Astrocyte (in vitro differentiated cells and primary cell): ENCODE measurements at regions not wholly inside any gene's neighbourhood (a gene's known extent, or its start where the extent isn't known, plus 50 kb on each side); places are given as distances from the start of the nearest gene placed in this dataset.

Source experiments
- EZH2 ChIP-seq: IDR thresholded peaks from 2 replicates; pipeline ENCODE4 v1.6.1; 2012; ENCODE audit warnings: mild to moderate bottlenecking, low read length, inconsistent platforms; ENCODE audit not compliant: insufficient read depth
- TF ChIP-seq, protein P1 (sequence below): IDR thresholded peaks from 2 replicates; pipeline ENCODE4 v1.5.1; 2011; ENCODE audit warnings: low read depth, mild to moderate bottlenecking, inconsistent platforms, low read length, moderate library complexity; ENCODE audit not compliant: insufficient read depth

DNA sequence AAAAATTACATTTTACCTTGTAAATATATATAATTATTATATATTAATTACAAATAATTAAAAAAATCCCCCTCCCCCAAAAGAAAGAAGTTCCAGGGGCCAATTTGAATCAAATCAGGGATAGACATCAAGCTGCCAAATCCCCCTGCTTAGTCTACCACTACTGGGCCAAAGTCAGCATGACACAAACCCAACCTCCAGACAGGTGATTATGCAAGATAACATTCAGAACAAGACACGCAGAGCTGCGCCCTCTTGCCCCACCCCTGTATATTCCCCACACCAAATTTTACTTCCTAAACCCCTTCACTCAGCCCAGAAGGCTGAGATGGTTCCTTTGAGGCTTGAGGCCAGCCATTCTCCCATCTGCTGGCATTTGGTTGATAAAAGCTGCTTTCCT, 2059.1 kb upstream of the CDH6 start:
- TF ChIP-seq, protein P1, sequence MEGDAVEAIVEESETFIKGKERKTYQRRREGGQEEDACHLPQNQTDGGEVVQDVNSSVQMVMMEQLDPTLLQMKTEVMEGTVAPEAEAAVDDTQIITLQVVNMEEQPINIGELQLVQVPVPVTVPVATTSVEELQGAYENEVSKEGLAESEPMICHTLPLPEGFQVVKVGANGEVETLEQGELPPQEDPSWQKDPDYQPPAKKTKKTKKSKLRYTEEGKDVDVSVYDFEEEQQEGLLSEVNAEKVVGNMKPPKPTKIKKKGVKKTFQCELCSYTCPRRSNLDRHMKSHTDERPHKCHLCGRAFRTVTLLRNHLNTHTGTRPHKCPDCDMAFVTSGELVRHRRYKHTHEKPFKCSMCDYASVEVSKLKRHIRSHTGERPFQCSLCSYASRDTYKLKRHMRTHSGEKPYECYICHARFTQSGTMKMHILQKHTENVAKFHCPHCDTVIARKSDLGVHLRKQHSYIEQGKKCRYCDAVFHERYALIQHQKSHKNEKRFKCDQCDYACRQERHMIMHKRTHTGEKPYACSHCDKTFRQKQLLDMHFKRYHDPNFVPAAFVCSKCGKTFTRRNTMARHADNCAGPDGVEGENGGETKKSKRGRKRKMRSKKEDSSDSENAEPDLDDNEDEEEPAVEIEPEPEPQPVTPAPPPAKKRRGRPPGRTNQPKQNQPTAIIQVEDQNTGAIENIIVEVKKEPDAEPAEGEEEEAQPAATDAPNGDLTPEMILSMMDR: no peak
- no peak for TF ChIP-seq EZH2
